Left ventricle myocardium inferior (tissue), 1 donor: ENCODE measurements at regions not wholly inside any gene's neighbourhood (a gene's known extent, or its start where the extent isn't known, plus 50 kb on each side); places are given as distances from the start of the nearest gene placed in this dataset.
"Not testable (repeated sequence)": the region's sequence is repeated elsewhere in the genome, so short reads cannot be mapped to it uniquely, and the experiment has no call there.

Source experiments
- DNase-seq: peaks from one replicate; pipeline ENCODE4 v3.0.0-alpha.2; 2020
- H3K27ac ChIP-seq: fragments of 200-600 bp; replicated peaks from 2 replicates; pipeline ENCODE4 v1.8.0; 2021
- H3K27me3 ChIP-seq: fragments of 200-600 bp; 2 replicates; pipeline ENCODE4 v1.8.0; 2021; ENCODE audit warnings: low read depth
- H3K36me3 ChIP-seq: fragments of 200-600 bp; 2 replicates; pipeline ENCODE4 v1.8.0; 2021
- H3K4me1 ChIP-seq: fragments of 200-600 bp; 2 replicates; pipeline ENCODE4 v1.8.0; 2021
- H3K4me3 ChIP-seq: fragments of 200-600 bp; 2 replicates; pipeline ENCODE4 v1.8.0; 2021; ENCODE audit warnings: mild to moderate bottlenecking, moderate library complexity
- H3K9me3 ChIP-seq: fragments of 200-600 bp; replicated peaks from 2 replicates; pipeline ENCODE4 v1.8.0; 2021
- intact Hi-C: fragments of 100-400 bp; cut with micrococcal nuclease; formaldehyde crosslinking; loops from one replicate; pipeline ENCODE4 v1.11.0; 2022
- TF ChIP-seq, protein P1 (sequence below): fragments of 200-600 bp; IDR thresholded peaks from 2 replicates; pipeline ENCODE4 v1.8.0; 2021; ENCODE audit warnings: antibody characterized with exemption, mild to moderate bottlenecking, borderline replicate concordance
- donor health status: DM: no; HTN: yes; CAD: no; lungs with severe emphysema.

DNA sequence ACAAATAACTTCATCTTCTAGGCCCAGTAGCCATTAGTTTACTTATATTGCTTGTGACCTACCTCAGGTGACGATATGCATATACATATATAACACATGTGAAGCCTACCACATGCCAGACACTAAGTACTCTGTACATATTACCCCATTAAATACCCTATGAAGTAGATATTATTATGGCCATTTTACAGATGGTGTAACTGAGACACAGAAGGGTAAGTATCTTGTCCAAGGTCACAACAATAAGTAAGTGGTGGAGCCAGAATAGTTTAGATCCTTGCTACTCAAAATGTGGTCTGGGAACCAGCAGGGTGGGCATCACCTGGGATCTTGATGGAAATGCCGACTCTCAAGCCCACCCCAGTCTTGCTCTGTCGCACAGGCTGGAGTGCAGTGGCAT is 78.1 kb upstream of the RAPGEF2 start:
- no peak overlapping the region for H3K4me3 ChIP-seq
- peaks cover 27% of the 10 kb centered on the region for H3K4me1 ChIP-seq
- H3K27me3 ChIP-seq = no peaks in the 10 kb centered on the region
- no peak for DNase-seq
- TF ChIP-seq, protein P1, sequence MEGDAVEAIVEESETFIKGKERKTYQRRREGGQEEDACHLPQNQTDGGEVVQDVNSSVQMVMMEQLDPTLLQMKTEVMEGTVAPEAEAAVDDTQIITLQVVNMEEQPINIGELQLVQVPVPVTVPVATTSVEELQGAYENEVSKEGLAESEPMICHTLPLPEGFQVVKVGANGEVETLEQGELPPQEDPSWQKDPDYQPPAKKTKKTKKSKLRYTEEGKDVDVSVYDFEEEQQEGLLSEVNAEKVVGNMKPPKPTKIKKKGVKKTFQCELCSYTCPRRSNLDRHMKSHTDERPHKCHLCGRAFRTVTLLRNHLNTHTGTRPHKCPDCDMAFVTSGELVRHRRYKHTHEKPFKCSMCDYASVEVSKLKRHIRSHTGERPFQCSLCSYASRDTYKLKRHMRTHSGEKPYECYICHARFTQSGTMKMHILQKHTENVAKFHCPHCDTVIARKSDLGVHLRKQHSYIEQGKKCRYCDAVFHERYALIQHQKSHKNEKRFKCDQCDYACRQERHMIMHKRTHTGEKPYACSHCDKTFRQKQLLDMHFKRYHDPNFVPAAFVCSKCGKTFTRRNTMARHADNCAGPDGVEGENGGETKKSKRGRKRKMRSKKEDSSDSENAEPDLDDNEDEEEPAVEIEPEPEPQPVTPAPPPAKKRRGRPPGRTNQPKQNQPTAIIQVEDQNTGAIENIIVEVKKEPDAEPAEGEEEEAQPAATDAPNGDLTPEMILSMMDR = no peak
- H3K36me3 ChIP-seq = no peaks in the 10 kb centered on the region
- no peak overlapping the region for H3K27ac ChIP-seq
- intact Hi-C loops = no loop called here
- no peaks in the 10 kb centered on the region for H3K9me3 ChIP-seq

DNA sequence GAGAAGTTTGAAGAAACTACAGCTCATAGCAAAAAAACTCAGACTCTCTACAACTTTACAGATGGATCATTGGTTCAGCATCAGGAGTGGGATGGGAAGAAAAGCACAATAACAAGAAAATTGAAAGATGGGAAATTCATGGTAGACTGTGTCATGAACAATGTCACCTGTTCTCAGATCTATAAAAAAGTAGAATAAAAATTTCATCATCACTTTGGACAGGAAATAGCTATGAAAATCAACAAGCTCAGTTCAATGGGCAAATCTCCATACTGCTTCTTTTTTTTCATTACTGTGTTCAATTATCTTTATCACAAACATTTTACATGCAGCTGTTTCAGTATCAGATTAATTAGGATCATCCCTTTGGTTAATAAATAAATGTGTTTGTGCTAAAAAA is 76.5 kb upstream of the RAPGEF2 start:
- H3K36me3 ChIP-seq = no peaks in the 10 kb centered on the region
- no peaks in the 10 kb centered on the region for H3K27me3 ChIP-seq
- no peaks in the 10 kb centered on the region for H3K9me3 ChIP-seq
- TF ChIP-seq, protein P1 = no peak
- H3K27ac ChIP-seq = no peak overlapping the region
- intact Hi-C loops = no loop called here
- peaks cover 27% of the 10 kb centered on the region for H3K4me1 ChIP-seq
- H3K4me3 ChIP-seq = no peak overlapping the region
- no peak for DNase-seq

- TF ChIP-seq, protein P1 = no peak
- DNase-seq = no peak
- Histone ChIP-seq H3K4me3 (no peak overlapping the region), H3K27me3 (no peaks in the 10 kb centered on the region), H3K4me1 (peaks cover 27% of the 10 kb centered on the region), H3K9me3 (no peaks in the 10 kb centered on the region), H3K27ac (no peak overlapping the region), H3K36me3 (no peaks in the 10 kb centered on the region)
- intact Hi-C loops = no loop called here
Observed at GRCh38 chr4:159027535-159027934, 75.3 kb upstream of the RAPGEF2 start.

DNA sequence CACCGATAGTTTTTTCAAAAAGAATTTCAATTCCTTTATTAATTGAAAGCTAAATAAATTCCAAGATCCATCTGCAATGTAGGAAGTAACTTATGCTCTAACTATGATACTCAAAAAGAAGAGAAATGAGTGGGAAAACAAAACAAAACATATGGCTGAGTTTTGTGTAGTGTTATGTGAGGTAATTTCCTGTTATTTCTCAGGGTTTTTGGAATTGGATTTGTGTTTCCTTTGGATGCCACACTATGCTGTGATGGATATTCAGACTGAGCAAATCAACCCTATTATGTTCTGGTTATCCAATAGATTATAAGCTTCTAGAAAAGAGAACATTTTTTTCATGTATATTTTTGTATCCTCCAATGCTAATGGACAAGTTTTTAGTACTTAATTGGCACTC is 73.4 kb upstream of the RAPGEF2 start:
- H3K4me1 ChIP-seq = peaks cover 16% of the 10 kb centered on the region
- no peak for DNase-seq
- H3K36me3 ChIP-seq = no peaks in the 10 kb centered on the region
- H3K9me3 ChIP-seq = no peaks in the 10 kb centered on the region
- H3K27me3 ChIP-seq = no peaks in the 10 kb centered on the region
- H3K27ac ChIP-seq = no peak overlapping the region
- intact Hi-C loops = no loop called here
- no peak overlapping the region for H3K4me3 ChIP-seq
- TF ChIP-seq, protein P1 = no peak

DNA sequence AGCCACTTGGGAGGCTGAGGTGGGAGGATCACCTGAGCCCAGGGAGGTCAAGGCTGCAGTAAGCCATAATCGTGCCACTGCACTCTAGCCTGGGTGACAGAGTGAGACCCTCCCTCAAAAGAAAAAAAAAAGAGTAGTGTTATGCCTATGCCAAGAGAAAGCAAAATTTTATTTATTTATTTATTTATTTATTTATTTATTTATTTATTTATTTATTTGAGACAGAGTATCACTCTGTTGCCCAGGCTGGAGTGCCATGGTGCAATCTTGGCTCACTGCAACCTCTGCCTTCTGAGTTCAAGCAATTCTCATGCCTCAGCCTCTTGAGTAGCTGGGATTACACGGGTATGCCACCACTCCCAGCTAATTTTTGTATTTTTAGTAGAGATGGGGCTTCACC is 72.6 kb upstream of the RAPGEF2 start:
- H3K27ac ChIP-seq, H3K9me3 ChIP-seq, H3K36me3 ChIP-seq, DNase-seq, intact Hi-C loops, H3K27me3 ChIP-seq, H3K4me3 ChIP-seq: not testable (repeated sequence)
- peaks cover 16% of the 10 kb centered on the region for H3K4me1 ChIP-seq

- H3K36me3 ChIP-seq = no peaks in the 10 kb centered on the region
- TF ChIP-seq, protein P1 = no peak
- H3K4me3 ChIP-seq = no peak overlapping the region
- intact Hi-C loops = no loop called here
- H3K27ac ChIP-seq = no peak overlapping the region
- H3K9me3 ChIP-seq = no peaks in the 10 kb centered on the region
- no peak for DNase-seq
- H3K4me1 ChIP-seq = no peaks in the 10 kb centered on the region
- H3K27me3 ChIP-seq = no peaks in the 10 kb centered on the region
Observed at GRCh38 chr4:159035570-159035969, 67.3 kb upstream of the RAPGEF2 start.
